Panc1 (cell line): ENCODE measurements at regions not wholly inside any gene's neighbourhood (a gene's known extent, or its start where the extent isn't known, plus 50 kb on each side); places are given as distances from the start of the nearest gene placed in this dataset.

Experiments used
- CTCF ChIP-seq: fragments of 450-650 bp; IDR thresholded peaks from 2 replicates; pipeline ENCODE4 v1.5.1; 2017; ENCODE audit warnings: mild to moderate bottlenecking
- POLR2AphosphoS5 ChIP-seq: IDR thresholded peaks from 2 replicates; pipeline ENCODE4 v1.6.1; 2012; ENCODE audit warnings: mild to moderate bottlenecking, low read depth, low read length, moderate library complexity
- SIN3A ChIP-seq: IDR thresholded peaks from 2 replicates; pipeline ENCODE4 v1.6.1; 2012; ENCODE audit warnings: low read depth, mild to moderate bottlenecking, low read length, moderate library complexity, borderline replicate concordance; ENCODE audit not compliant: insufficient read depth

- TF ChIP-seq CTCF: peak; percentile 29; the same call in 1 of the 2 replicates
- TF ChIP-seq POLR2AphosphoS5: no peak
- TF ChIP-seq SIN3A: no peak
These were observed 352.0 kb upstream of the C1orf87 start for GRCh38 chr1:60425528-60425927.
